ENCODE measurements at regions not wholly inside any gene's neighbourhood (a gene's known extent, or its start where the extent isn't known, plus 50 kb on each side); places are given as distances from the start of the nearest gene placed in this dataset.

GRCh38 chr6:56808871-56809359 is 146.0 kb upstream of the BEND6 start:
- no peak for DNase-seq (ENCODE audit: low spot score in 2 of 2)
- Histone ChIP-seq H3K27me3 (no peaks in the 10 kb centered on the region), H3K36me3 (no peaks in the 10 kb centered on the region), H3K9me3 (no peaks in the 10 kb centered on the region), H3K4me1 (peaks cover 0 to 10% of the 10 kb centered on the region in 2 donors), H3K27ac (no peak overlapping the region), H3K4me3 (no peak overlapping the region)
- TF ChIP-seq CTCF (IDR thresholded peaks at IDR 0.05): no peak
- intact Hi-C loops (cut with DNase I): no loop called here

- Histone ChIP-seq H3K4me3 (no peak overlapping the region), H3K9me3 (no peaks in the 10 kb centered on the region), H3K27ac (no peak overlapping the region), H3K36me3 (no peaks in the 10 kb centered on the region), H3K4me1 (peaks cover 0 to 10% of the 10 kb centered on the region in 2 donors), H3K27me3 (no peaks in the 10 kb centered on the region)
- intact Hi-C loops (cut with DNase I): no loop called here
- no peak for TF ChIP-seq CTCF (IDR thresholded peaks at IDR 0.05)
- no peak for DNase-seq (ENCODE audit: low spot score in 2 of 2)
Observed at GRCh38 chr6:56807989-56808337, 146.9 kb upstream of the BEND6 start.

DNA sequence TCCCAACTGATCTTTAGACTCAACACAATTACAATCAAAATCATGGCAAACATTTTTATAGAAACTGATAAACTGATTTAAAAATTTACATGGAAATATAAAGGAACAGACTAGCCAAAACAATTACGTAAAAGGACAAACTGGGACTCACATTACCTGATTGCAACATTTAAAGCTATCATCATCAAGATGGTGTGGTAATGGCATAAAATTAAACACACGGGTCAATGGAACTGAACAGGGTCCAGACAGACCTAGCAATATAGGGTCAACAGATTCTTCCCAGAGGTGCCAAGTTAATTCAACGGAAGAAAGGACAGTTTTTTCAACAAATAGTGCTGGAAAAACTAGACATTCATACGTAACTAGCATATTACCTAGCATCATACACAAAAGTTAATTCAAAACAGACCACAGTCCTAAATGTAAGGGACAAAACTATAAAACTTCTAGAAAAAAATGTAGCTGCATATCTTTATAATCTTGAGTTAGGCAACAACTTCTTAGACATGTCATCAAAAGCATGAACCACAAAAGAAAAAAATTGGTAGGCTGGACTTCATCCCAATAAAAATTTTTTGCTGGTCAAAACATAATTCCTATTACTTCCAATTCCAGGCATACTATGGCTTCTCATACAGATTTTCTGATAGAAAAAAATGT is 147.4 kb upstream of the BEND6 start:
- DNase-seq (ENCODE audit: low spot score in 2 of 2): no peak
- peaks cover 0 to 9% of the 10 kb centered on the region in 2 donors for H3K4me1 ChIP-seq
- H3K36me3 ChIP-seq: no peaks in the 10 kb centered on the region
- TF ChIP-seq CTCF (IDR thresholded peaks at IDR 0.05): no peak
- H3K9me3 ChIP-seq: no peaks in the 10 kb centered on the region
- intact Hi-C loops (cut with DNase I): no loop called here
- H3K27ac ChIP-seq: no peak overlapping the region
- H3K27me3 ChIP-seq: no peaks in the 10 kb centered on the region
- H3K4me3 ChIP-seq: no peak overlapping the region

DNA sequence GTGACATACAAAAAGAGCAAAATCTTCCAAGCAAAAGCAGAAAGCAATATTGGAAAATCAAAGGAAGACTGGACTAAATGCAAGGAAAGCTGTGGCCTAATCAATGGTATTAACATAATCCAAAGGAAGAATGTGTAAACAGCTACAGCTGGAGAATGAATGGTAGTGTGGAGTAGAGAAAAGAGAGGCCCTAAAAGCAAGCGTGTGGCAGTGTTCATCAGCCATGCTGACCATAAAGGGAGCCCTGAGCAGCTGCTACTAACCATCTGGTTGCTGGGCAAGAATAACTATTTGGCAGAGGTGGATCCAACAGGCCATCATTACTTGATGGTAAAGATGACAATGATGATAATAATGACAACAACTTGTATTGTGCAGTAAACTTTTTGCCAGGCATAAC is 148.5 kb upstream of the BEND6 start:
- intact Hi-C loops (cut with DNase I): no loop called here
- H3K27ac ChIP-seq: no peak overlapping the region
- H3K4me1 ChIP-seq: peaks cover 0 to 3% of the 10 kb centered on the region in 2 donors

DNA sequence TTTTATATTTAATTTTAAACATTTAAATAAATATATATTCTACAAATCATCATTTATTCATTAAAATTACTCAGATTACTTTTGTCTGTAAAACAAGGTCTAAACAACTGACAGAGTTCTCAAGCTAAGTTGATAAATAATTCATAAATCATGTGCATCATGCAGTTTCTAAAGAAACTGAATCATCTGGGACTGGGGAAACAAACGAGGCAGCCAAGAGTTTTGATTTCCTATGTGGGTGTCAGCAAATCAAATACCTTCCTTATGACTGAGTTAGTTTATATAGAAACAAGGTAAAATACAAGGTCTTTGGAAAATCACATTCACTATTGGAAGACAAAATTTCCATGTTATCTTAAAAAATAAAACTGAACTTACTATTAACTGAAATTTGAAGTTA is 149.9 kb upstream of the BEND6 start:
- Histone ChIP-seq H3K27me3 (no peaks in the 10 kb centered on the region), H3K4me3 (no peak overlapping the region), H3K36me3 (no peaks in the 10 kb centered on the region), H3K27ac (no peak overlapping the region), H3K9me3 (no peaks in the 10 kb centered on the region), H3K4me1 (peaks cover 0 to 3% of the 10 kb centered on the region in 2 donors)
- intact Hi-C loops (cut with DNase I): no loop called here
- TF ChIP-seq CTCF (IDR thresholded peaks at IDR 0.05): no peak
- DNase-seq (ENCODE audit: low spot score in 2 of 2): no peak

More for the DNA sequence above, 148.5 kb upstream of the BEND6 start:
- no peak for TF ChIP-seq CTCF (IDR thresholded peaks at IDR 0.05)
- Histone ChIP-seq H3K9me3 (no peaks in the 10 kb centered on the region), H3K36me3 (no peaks in the 10 kb centered on the region), H3K27me3 (no peaks in the 10 kb centered on the region), H3K4me3 (no peak overlapping the region)
- no peak for DNase-seq (ENCODE audit: low spot score in 2 of 2)

DNA sequence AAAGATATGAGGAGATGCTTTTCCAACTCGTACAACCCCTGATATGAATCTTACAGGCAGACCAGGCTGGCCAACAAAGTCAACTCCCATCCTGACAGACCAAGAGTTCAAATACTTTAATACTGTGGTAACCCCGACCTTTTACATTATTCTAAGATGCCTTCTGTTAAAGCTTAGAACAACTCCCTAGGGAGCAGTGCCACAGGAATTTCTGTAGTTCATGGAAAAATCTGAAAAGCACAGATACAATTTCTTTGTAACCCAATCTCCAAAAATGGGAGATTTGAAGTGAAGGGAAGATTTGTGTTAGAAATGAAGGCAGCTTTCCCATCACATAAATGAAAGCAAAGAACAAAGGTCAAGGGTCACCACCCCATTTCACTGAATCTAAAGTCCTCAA is 151.3 kb upstream of the BEND6 start:
- H3K36me3 ChIP-seq: no peaks in the 10 kb centered on the region
- H3K4me3 ChIP-seq: no peak overlapping the region
- H3K27ac ChIP-seq: no peak overlapping the region
- no peak for DNase-seq (ENCODE audit: low spot score in 2 of 2)
- H3K4me1 ChIP-seq: peaks cover 0 to 8% of the 10 kb centered on the region in 2 donors
- H3K9me3 ChIP-seq: no peaks in the 10 kb centered on the region
- intact Hi-C loops (cut with DNase I): no loop called here
- H3K27me3 ChIP-seq: no peaks in the 10 kb centered on the region
- TF ChIP-seq CTCF (IDR thresholded peaks at IDR 0.05): no peak

Measured in ascending aorta (tissue), 2 donors.